GM12878 (cell line): ENCODE measurements at regions not wholly inside any gene's neighbourhood (a gene's known extent, or its start where the extent isn't known, plus 50 kb on each side); places are given as distances from the start of the nearest gene placed in this dataset.

Source experiments
- CTCF ChIP-seq, 3 experiments: IDR thresholded peaks in 2 of 3; conservative IDR thresholded peaks in 1 of 3; 2 replicates each; pipeline ENCODE4 v1.5.1; 2011; ENCODE audit warnings: low read depth in 3 of 3, low read length in 3 of 3, mild to moderate bottlenecking in 3 of 3, control low read depth in 2 of 3, moderate library complexity in 2 of 3, inconsistent platforms in 1 of 3, mixed read lengths in 1 of 3; ENCODE audit not compliant: control insufficient read depth in 2 of 3, insufficient read depth in 1 of 3; ENCODE audit errors: extremely low read depth in 1 of 3
- E2F4 ChIP-seq: IDR thresholded peaks from 2 replicates; pipeline ENCODE4 v1.6.1; 2012; ENCODE audit warnings: low read depth, low read length, improper control_type of control experiment
- MYC ChIP-seq: IDR thresholded peaks from 2 replicates; pipeline ENCODE4 v1.6.1; 2011; ENCODE audit warnings: mild to moderate bottlenecking, low read length, moderate library complexity, inconsistent platforms; ENCODE audit not compliant: insufficient read depth, insufficient replicate concordance, insufficient read length, severe bottlenecking
- NFYA ChIP-seq: IDR thresholded peaks from 2 replicates; pipeline ENCODE4 v1.6.1; 2011; ENCODE audit warnings: low read depth, mild to moderate bottlenecking, low read length, improper control_type of control experiment, borderline replicate concordance
- POLR2A ChIP-seq: IDR thresholded peaks from 2 replicates; pipeline ENCODE4 v1.6.1; 2011; ENCODE audit warnings: low read depth, mild to moderate bottlenecking, low read length

DNA sequence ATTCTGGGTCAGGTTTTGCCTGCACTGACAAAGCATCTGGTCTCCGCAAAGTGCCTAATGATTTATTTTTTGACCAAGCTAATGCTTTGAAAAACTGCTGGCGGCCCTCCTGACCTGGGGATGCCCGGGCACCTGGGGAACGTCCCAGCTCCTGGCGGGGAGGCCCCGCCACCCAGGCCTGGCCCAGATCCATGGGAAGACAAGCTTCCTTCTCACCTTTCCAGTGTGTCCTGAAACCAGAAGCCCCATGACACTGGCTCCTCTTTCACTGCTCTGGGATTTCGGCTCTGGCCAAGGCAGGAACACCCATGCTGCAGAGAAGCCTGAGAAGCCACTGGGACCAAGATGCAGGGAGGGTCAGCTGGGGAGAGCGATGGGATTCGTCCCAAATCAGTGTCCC, 144.1 kb downstream of the SEC61B start:
- no peak for TF ChIP-seq E2F4
- TF ChIP-seq CTCF (IDR thresholded peaks at IDR 0.05 in 2 of 3, conservative IDR thresholded peaks at IDR 0.05 in 1 of 3; ENCODE audit: control insufficient read depth in 2 of 3, extremely low read depth in 1 of 3, insufficient read depth in 1 of 3, low read depth in 3 of 3, low read length in 3 of 3): no peak
- no peak for TF ChIP-seq MYC
- TF ChIP-seq POLR2A: no peak
- TF ChIP-seq NFYA: no peak
